ENCODE measurements at regions not wholly inside any gene's neighbourhood (a gene's known extent, or its start where the extent isn't known, plus 50 kb on each side); places are given as distances from the start of the nearest gene placed in this dataset.

- no peak for DNase-seq (ENCODE audit: low spot score)
Observed at GRCh38 chr17:6213859-6214258, 143.7 kb downstream of the WSCD1 start.

- DNase-seq (ENCODE audit: low spot score) = no peak
Observed at GRCh38 chr17:6212766-6213165, 142.6 kb downstream of the WSCD1 start.

- DNase-seq (ENCODE audit: low spot score) = no peak
Observed at GRCh38 chr17:6209829-6210228, 139.7 kb downstream of the WSCD1 start.

GRCh38 chr17:6208608-6209180 is 138.5 kb downstream of the WSCD1 start:
- no peak for DNase-seq (ENCODE audit: low spot score)

- DNase-seq (ENCODE audit: low spot score) = no peak
Observed at GRCh38 chr17:6205525-6205924, 135.3 kb downstream of the WSCD1 start.

GRCh38 chr17:6205033-6205432 is 134.9 kb downstream of the WSCD1 start:
- DNase-seq (ENCODE audit: low spot score) = no peak

GRCh38 chr17:6204203-6204722 is 134.1 kb downstream of the WSCD1 start:
- DNase-seq (ENCODE audit: low spot score) = no peak

- DNase-seq (ENCODE audit: low spot score) = no peak
Observed at GRCh38 chr17:6196355-6196754, 126.2 kb downstream of the WSCD1 start.

- DNase-seq (ENCODE audit: low spot score) = no peak
Observed at GRCh38 chr17:6195123-6195522, 124.9 kb downstream of the WSCD1 start.

GRCh38 chr17:6191405-6192324 is 121.5 kb downstream of the WSCD1 start:
- DNase-seq (ENCODE audit: low spot score) = no peak

- DNase-seq (ENCODE audit: low spot score) = peak; percentile 23
Observed at GRCh38 chr17:6187836-6188235, 117.7 kb downstream of the WSCD1 start.

GRCh38 chr17:6186998-6187397 is 116.8 kb downstream of the WSCD1 start:
- DNase-seq (ENCODE audit: low spot score) = no peak

- DNase-seq (ENCODE audit: low spot score) = no peak
Observed at GRCh38 chr17:6184508-6184907, 114.3 kb downstream of the WSCD1 start.

- DNase-seq (ENCODE audit: low spot score) = no peak
Observed at GRCh38 chr17:6179017-6179416, 108.8 kb downstream of the WSCD1 start.

- DNase-seq (ENCODE audit: low spot score) = no peak
Observed at GRCh38 chr17:6177941-6178694, 107.9 kb downstream of the WSCD1 start.
